Gastrocnemius medialis (tissue), 4 donors: ENCODE measurements at regions not wholly inside any gene's neighbourhood (a gene's known extent, or its start where the extent isn't known, plus 50 kb on each side); places are given as distances from the start of the nearest gene placed in this dataset.

ENCODE experiments used
- ATAC-seq, 2 donors: fragments of 150-250 bp; one replicate each; pipeline ENCODE4 v1.9.1; 2016
- DNase-seq, 2 donors: peaks; one replicate each; pipeline ENCODE4 v3.0.0-alpha.2; 2019
- H3K27ac ChIP-seq, 4 donors: fragments of 200-600 bp; sonication (generic); 1 replicate in 1 of 4; 2 replicates in 3 of 4; pipeline ENCODE4 v1.5.1; 2016 to 2018; ENCODE audit warnings: mild to moderate bottlenecking in 2 of 4, moderate library complexity in 1 of 4
- H3K27me3 ChIP-seq, 3 donors: fragments of 200-600 bp; sonication (generic) in 2 of 3; 1 replicate in 1 of 3; 2 replicates in 2 of 3; pipeline versions ENCODE4 v1.5.1 to v1.6.0; 2016 to 2019; ENCODE audit warnings: mild to moderate bottlenecking in 1 of 3, moderate library complexity in 1 of 3
- H3K36me3 ChIP-seq, 2 donors: fragments of 200-600 bp; sonication (generic) in 1 of 2; one replicate each; pipeline ENCODE4 v1.5.1; 2017 to 2018
- H3K4me1 ChIP-seq, 2 donors: fragments of 200-600 bp; sonication (generic) in 1 of 2; one replicate each; pipeline ENCODE4 v1.5.1; 2016 to 2017; ENCODE audit warnings: mild to moderate bottlenecking in 2 of 2
- H3K4me3 ChIP-seq, 4 donors: fragments of 200-600 bp; sonication (generic) in 3 of 4; 1 replicate in 1 of 4; 2 replicates in 3 of 4; pipeline ENCODE4 v1.5.1; 2016 to 2019; ENCODE audit warnings: mild to moderate bottlenecking in 2 of 4
- H3K9me3 ChIP-seq, 3 donors: fragments of 200-600 bp; sonication (generic) in 2 of 3; 1 replicate in 1 of 3; 2 replicates in 2 of 3; pipeline ENCODE4 v1.5.1; 2016 to 2019
- POLR2A ChIP-seq, 2 donors: fragments of 450-650 bp; IDR thresholded peaks; one replicate each; pipeline ENCODE4 v1.6.1; 2017; ENCODE audit warnings: antibody characterized with exemption in 2 of 2, mild to moderate bottlenecking in 2 of 2, moderate library complexity in 2 of 2
- in situ Hi-C, 4 donors: fragments of 200-750 bp; cut with MboI; loops; one replicate each; pipeline versions ENCODE4 v1.15.0 to v1.8.0; 2017; ENCODE audit warnings: low sequenced_read_pairs in 4 of 4
- intact Hi-C: fragments of 100-400 bp; cut with DNase I; formaldehyde crosslinking; loops from one replicate; pipeline ENCODE4 v1.15.1; 2023; ENCODE audit warnings: low total_unique reads
- TF ChIP-seq, protein P1 (sequence below), 5 experiments: fragments of 450-650 bp in 3 of 5; fragments of 200-600 bp in 2 of 5; sonication (generic) in 2 of 5; IDR thresholded peaks in 4 of 5; conservative IDR thresholded peaks in 1 of 5; 1 replicate in 4 of 5; 2 replicates in 1 of 5; pipeline ENCODE4 v1.5.1; 2016 to 2019; ENCODE audit warnings: antibody characterized with exemption in 5 of 5, mild to moderate bottlenecking in 3 of 5, moderate library complexity in 3 of 5

DNA sequence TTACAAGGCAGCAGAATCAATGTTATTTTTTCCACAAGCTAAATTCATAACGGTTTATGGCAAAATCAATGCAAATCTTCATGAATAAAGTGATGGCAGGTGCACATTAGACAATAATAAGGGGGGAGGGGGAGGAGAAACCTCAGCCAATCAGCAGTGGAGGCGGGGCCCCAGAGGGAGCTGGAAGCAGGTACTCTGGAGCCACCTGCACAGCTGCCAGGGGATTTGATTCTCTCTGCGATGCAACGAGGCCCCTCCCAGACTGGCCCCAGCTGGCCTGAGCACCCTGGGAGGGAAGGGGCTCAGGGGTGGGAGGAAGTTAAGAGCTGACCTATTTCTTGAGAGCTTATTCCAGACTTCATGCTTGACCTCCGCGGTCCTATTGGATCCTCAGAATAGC is 127.8 kb upstream of the IGSF21 start:
- Histone ChIP-seq H3K4me1 (no peaks in the 10 kb centered on the region), H3K36me3 (no peaks in the 10 kb centered on the region), H3K9me3 (no peaks in the 10 kb centered on the region), H3K27me3 (no peaks in the 10 kb centered on the region), H3K27ac (no peak overlapping the region), H3K4me3 (no peak overlapping the region)
- TF ChIP-seq, protein P1, sequence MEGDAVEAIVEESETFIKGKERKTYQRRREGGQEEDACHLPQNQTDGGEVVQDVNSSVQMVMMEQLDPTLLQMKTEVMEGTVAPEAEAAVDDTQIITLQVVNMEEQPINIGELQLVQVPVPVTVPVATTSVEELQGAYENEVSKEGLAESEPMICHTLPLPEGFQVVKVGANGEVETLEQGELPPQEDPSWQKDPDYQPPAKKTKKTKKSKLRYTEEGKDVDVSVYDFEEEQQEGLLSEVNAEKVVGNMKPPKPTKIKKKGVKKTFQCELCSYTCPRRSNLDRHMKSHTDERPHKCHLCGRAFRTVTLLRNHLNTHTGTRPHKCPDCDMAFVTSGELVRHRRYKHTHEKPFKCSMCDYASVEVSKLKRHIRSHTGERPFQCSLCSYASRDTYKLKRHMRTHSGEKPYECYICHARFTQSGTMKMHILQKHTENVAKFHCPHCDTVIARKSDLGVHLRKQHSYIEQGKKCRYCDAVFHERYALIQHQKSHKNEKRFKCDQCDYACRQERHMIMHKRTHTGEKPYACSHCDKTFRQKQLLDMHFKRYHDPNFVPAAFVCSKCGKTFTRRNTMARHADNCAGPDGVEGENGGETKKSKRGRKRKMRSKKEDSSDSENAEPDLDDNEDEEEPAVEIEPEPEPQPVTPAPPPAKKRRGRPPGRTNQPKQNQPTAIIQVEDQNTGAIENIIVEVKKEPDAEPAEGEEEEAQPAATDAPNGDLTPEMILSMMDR (IDR thresholded peaks at IDR 0.05 in 4 of 5, conservative IDR thresholded peaks at IDR 0.05 in 1 of 5), result no peak
- TF ChIP-seq POLR2A (IDR thresholded peaks at IDR 0.05), result no peak
- DNase-seq, result no peak
- ATAC-seq, result no peak
- intact Hi-C loops, result no loop called here
- in situ Hi-C loops, result no loop called here

DNA sequence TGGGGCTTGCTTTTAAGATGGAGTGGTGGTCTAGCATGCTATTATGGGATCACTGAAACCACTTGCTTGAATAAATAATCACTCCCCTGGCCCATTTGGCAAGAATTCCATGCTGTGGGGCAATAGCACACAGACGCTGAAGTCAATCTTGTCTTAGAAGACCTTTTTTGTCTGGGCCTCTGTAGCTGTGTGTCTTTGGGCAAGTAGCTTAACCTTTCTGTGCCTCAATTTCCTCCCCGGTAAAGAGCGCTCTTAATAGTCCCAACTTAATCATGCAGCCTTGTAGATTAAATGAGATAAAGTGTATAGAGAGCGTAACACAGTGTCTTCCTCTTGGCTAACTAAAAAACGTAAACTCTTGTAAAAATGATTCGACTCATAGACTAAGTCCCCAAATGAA is 125.4 kb upstream of the IGSF21 start:
- intact Hi-C loops, result no loop called here
- Histone ChIP-seq H3K4me1 (no peaks in the 10 kb centered on the region), H3K9me3 (no peaks in the 10 kb centered on the region), H3K36me3 (no peaks in the 10 kb centered on the region), H3K27ac (no peak overlapping the region), H3K4me3 (no peak overlapping the region), H3K27me3 (no peaks in the 10 kb centered on the region)
- TF ChIP-seq, protein P1 (IDR thresholded peaks at IDR 0.05 in 4 of 5, conservative IDR thresholded peaks at IDR 0.05 in 1 of 5), result no peak
- ATAC-seq (no peak), DNase-seq (no peak)
- in situ Hi-C loops, result no loop called here

DNA sequence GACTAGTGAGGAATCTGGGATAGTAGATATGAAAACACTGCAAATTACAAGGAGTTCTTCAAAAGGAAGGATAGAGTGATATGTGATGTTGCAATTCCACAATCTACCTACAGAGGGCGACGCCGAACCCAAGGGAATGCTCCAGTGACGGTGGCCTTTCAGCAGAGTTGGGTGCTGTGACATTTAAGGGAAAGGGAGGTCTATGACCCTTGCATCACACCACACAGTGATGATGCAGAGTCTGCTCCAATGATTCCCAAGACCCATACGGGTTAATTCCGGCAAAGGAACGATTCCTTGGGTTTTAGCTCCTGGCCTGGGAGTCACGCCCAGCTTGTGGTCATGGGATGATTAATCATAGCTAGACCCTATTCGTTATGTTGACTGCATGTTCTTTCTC is 123.0 kb upstream of the IGSF21 start:
- TF ChIP-seq, protein P1 (IDR thresholded peaks at IDR 0.05 in 4 of 5, conservative IDR thresholded peaks at IDR 0.05 in 1 of 5), result peak in 1 of 5 experiments; percentile 14
- TF ChIP-seq POLR2A (IDR thresholded peaks at IDR 0.05), result no peak
- Histone ChIP-seq H3K27me3 (no peaks in the 10 kb centered on the region), H3K36me3 (no peaks in the 10 kb centered on the region), H3K4me3 (no peak overlapping the region), H3K9me3 (no peaks in the 10 kb centered on the region), H3K4me1 (no peaks in the 10 kb centered on the region), H3K27ac (no peak overlapping the region)
- DNase-seq (no peak), ATAC-seq (no peak)
- in situ Hi-C loops, result no loop called here
- intact Hi-C loops, result no loop called here

DNA sequence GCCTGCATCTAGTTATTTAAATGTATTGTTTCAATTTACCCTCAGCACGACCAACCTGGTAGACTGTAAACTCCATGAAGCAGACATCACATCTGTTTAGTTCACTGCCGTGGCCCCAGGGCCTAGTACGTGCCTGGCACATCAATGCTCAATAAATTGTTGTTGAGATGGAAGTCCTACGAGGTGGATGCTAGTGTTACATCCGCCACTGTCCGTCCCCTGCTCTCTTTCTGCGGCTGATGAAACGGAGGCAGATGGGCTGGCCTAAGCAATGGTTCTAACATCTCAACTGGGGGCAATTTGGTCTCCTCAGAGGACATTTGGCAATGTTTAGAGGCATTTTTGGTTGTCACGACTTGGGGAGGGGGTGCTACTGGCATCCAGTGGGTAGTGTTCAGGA is 121.4 kb upstream of the IGSF21 start:
- in situ Hi-C loops, result no loop called here
- H3K4me3 ChIP-seq, result no peak overlapping the region
- H3K9me3 ChIP-seq, result no peaks in the 10 kb centered on the region
- TF ChIP-seq POLR2A (IDR thresholded peaks at IDR 0.05), result no peak
- TF ChIP-seq, protein P1 (IDR thresholded peaks at IDR 0.05 in 4 of 5, conservative IDR thresholded peaks at IDR 0.05 in 1 of 5), result no peak
- ATAC-seq, result no peak
- no peak overlapping the region for H3K27ac ChIP-seq
- H3K36me3 ChIP-seq, result no peaks in the 10 kb centered on the region
- no peak for DNase-seq
- intact Hi-C loops, result no loop called here
- H3K4me1 ChIP-seq, result no peaks in the 10 kb centered on the region
- no peaks in the 10 kb centered on the region for H3K27me3 ChIP-seq

DNA sequence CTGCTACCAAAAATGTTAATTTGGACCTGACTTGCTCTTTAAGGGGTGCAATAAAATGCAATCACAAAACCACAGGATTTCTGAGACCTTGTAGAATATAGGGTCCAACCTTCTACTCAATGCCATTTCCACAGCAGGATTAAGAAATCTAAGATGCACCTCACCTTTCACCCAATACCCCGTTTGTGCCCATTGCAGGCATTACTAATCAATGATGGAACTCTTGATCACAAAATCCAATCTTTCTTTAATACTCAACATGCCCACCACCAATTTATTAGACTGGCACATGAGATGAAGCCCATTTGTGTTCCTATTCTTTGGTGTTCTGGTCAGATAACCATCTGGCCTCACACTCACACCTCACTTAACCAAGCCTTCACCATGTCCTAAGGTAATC is 117.2 kb upstream of the IGSF21 start:
- no peak for ATAC-seq
- TF ChIP-seq POLR2A (IDR thresholded peaks at IDR 0.05), result no peak
- TF ChIP-seq, protein P1 (IDR thresholded peaks at IDR 0.05 in 4 of 5, conservative IDR thresholded peaks at IDR 0.05 in 1 of 5), result no peak

More for the DNA sequence above, 117.2 kb upstream of the IGSF21 start:
- Histone ChIP-seq H3K4me3 (no peak overlapping the region), H3K36me3 (no peaks in the 10 kb centered on the region), H3K9me3 (no peaks in the 10 kb centered on the region), H3K27me3 (no peaks in the 10 kb centered on the region), H3K4me1 (no peaks in the 10 kb centered on the region), H3K27ac (no peak overlapping the region)
- intact Hi-C loops, result no loop called here
- in situ Hi-C loops, result no loop called here
- no peak for DNase-seq
